GM06990 (cell line): ENCODE measurements at regions not wholly inside any gene's neighbourhood (a gene's known extent, or its start where the extent isn't known, plus 50 kb on each side); places are given as distances from the start of the nearest gene placed in this dataset.

Experiments used
- DNase-seq: peaks from one replicate; pipeline ENCODE4 v3.0.0-alpha.2; 2011; ENCODE audit not compliant: insufficient read length; ENCODE audit errors: extremely low read depth
- H3K27me3 ChIP-seq: replicated peaks from 2 replicates; pipeline ENCODE4 v1.6.0; 2011; ENCODE audit warnings: low read length; ENCODE audit not compliant: control insufficient read depth, insufficient read depth
- H3K36me3 ChIP-seq: 2 replicates; pipeline ENCODE4 v1.5.1; 2011; ENCODE audit warnings: low read length; ENCODE audit not compliant: control insufficient read depth, insufficient read depth
- H3K4me3 ChIP-seq: replicated peaks from 2 replicates; pipeline ENCODE4 v1.5.1; 2011; ENCODE audit warnings: low read depth, mild to moderate bottlenecking, control low read depth, low read length
- CTCF ChIP-seq: IDR thresholded peaks from 2 replicates; pipeline ENCODE4 v1.5.1; 2011; ENCODE audit warnings: low read length, control low read depth, mild to moderate bottlenecking, inconsistent platforms; ENCODE audit not compliant: insufficient read depth, poor library complexity, severe bottlenecking

DNA sequence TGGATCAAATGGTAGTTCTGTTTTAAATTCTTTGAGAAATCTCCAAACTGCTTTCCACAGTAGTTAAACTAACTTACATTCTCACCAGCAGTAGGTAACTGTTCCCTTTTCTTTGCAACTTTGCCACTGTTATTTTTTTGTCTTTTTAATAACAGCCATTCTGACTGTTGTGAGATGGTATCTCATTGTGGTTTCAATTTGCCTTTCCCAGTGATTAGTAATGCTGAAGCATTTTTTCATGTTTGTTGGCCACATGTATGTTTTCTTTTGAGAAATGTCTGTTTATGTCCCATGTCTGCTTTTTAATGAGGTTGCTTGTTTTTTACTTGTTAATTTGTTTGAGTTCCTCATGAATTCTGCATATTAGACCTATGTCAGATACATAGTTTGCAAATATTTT, 198.8 kb downstream of the RAB28 start:
- no peak for TF ChIP-seq CTCF
- DNase-seq, result no peak
- H3K27me3 ChIP-seq, result no peaks in the 10 kb centered on the region
- H3K4me3 ChIP-seq, result no peak overlapping the region
- H3K36me3 ChIP-seq, result no peaks in the 10 kb centered on the region

DNA sequence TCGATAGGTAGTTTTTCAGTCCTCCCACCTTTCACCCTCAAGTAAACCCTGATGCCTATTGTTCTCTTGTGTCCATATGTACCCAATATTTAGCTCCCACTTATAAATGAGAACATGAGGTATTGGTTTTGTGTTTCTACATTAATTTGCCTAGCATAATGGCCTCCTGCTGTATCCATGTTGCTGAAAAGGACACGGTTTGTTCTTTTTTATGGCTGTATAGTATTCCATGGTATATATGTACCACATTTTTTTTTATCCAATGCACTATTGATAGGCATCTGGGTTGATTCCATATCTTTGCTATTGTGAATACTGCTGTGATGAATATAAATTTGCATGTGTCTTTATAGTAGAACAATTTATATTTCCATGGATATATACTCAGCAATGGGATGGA, 199.2 kb downstream of the RAB28 start:
- no peak for DNase-seq
- no peaks in the 10 kb centered on the region for H3K36me3 ChIP-seq
- no peak for TF ChIP-seq CTCF

DNA sequence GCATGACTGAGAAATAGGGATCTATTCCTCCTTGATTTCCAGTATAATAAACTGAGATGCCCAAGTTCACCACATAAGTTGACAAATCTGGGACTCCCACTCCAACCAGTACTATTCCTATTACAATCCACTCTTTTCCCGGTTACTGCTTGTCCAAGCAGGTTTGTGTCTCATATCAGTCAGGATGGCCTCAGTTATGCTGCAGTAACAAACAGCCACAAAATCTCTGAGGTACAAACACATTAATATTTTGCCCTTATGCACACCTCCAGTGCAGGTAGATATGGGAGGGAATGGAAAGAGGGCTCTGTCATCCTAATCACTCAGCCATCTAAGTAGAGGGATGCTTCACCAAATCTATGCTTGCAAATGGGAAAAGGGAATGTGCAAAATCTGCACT, 207.8 kb downstream of the RAB28 start:
- no peaks in the 10 kb centered on the region for H3K36me3 ChIP-seq
- H3K4me3 ChIP-seq, result no peak overlapping the region
- no peak for TF ChIP-seq CTCF
- DNase-seq, result no peak
- no peaks in the 10 kb centered on the region for H3K27me3 ChIP-seq

More for the DNA sequence above, 199.2 kb downstream of the RAB28 start:
- no peak overlapping the region for H3K4me3 ChIP-seq
- H3K27me3 ChIP-seq, result no peaks in the 10 kb centered on the region

DNA sequence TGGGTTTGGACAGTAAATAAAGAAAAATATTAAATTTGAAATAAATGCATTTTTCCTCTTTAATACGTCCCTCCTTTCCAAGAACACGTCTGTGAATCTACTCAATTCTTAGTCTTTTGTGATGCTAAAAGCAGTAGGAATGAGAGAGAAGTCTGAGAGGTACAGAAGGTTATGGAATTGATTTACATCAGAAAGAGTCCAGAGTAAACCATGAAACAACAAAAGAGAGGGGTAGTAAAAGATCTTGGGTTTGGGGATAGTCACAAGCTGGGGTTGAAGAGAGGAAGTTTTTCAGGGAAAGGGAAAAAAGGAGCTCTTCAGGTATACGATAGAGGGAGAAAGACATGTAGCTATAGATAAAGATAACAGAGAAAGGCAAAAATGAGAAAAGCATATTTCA, 215.4 kb downstream of the RAB28 start:
- DNase-seq, result no peak
- no peaks in the 10 kb centered on the region for H3K27me3 ChIP-seq
- H3K36me3 ChIP-seq, result no peaks in the 10 kb centered on the region
- no peak for TF ChIP-seq CTCF
- no peak overlapping the region for H3K4me3 ChIP-seq

- no peak for TF ChIP-seq CTCF
- Histone ChIP-seq H3K36me3 (no peaks in the 10 kb centered on the region), H3K4me3 (no peak overlapping the region), H3K27me3 (no peaks in the 10 kb centered on the region)
- no peak for DNase-seq
Measured at GRCh38 chr4:13268165-13268564, 216.0 kb downstream of the RAB28 start.

- Histone ChIP-seq H3K27me3 (no peaks in the 10 kb centered on the region), H3K4me3 (no peak overlapping the region), H3K36me3 (no peaks in the 10 kb centered on the region)
- DNase-seq, result no peak
- no peak for TF ChIP-seq CTCF
Measured at GRCh38 chr4:13267091-13267490, 217.0 kb downstream of the RAB28 start.
